ENCODE measurements at regions not wholly inside any gene's neighbourhood (a gene's known extent, or its start where the extent isn't known, plus 50 kb on each side); places are given as distances from the start of the nearest gene placed in this dataset.

GRCh38 chr1:229970714-229971113 lies 96.3 kb upstream of the GALNT2 start (continued):
- TF ChIP-seq CHD7 (IDR thresholded peaks at IDR 0.05; ENCODE audit: insufficient replicate concordance, low read length), result no peak
- no peak for TF ChIP-seq TAF1 (IDR thresholded peaks at IDR 0.05; ENCODE audit: low read depth, low read length)
- no peak for TF ChIP-seq KDM4A (IDR thresholded peaks at IDR 0.05; ENCODE audit: low read depth, low read length, severe bottlenecking)
- TF ChIP-seq CHD2 (IDR thresholded peaks at IDR 0.05; ENCODE audit: low read length), result no peak
- TF ChIP-seq HDAC6 (IDR thresholded peaks at IDR 0.05; ENCODE audit: low read depth, low read length), result no peak
- TF ChIP-seq CTCF (IDR thresholded peaks at IDR 0.05; ENCODE audit: control extremely low read depth in 1 of 3, insufficient read depth in 1 of 3, low read depth in 1 of 3, low read length in 3 of 3), result no peak
- TF ChIP-seq SP2 (IDR thresholded peaks at IDR 0.05; ENCODE audit: low read length), result no peak
